HepG2 (cell line): ENCODE measurements at regions not wholly inside any gene's neighbourhood (a gene's known extent, or its start where the extent isn't known, plus 50 kb on each side); places are given as distances from the start of the nearest gene placed in this dataset.

Experiments used
- ARID3A ChIP-seq: IDR thresholded peaks from 2 replicates; pipeline ENCODE4 v1.6.1; 2012; ENCODE audit warnings: low read depth, low read length, improper control_type of control experiment
- ARNT2 ChIP-seq: sonication (generic); formaldehyde crosslinking; IDR thresholded peaks from 2 replicates; pipeline ENCODE4 v1.8.0; 2022; ENCODE audit warnings: mild to moderate bottlenecking, low read depth, missing genetic modification reagents, moderate library complexity
- FOSL1 ChIP-seq: sonication (generic); formaldehyde crosslinking; IDR thresholded peaks from 2 replicates; pipeline ENCODE4 v1.9.0; 2021; ENCODE audit warnings: missing genetic modification reagents, borderline replicate concordance
- GLI4 ChIP-seq: sonication (generic); formaldehyde crosslinking; IDR thresholded peaks from 2 replicates; pipeline ENCODE4 v1.5.1; 2020; ENCODE audit warnings: missing genetic modification reagents, mild to moderate bottlenecking, moderate library complexity, borderline replicate concordance
- KDM4B ChIP-seq: sonication (generic); formaldehyde crosslinking; IDR thresholded peaks from 2 replicates; pipeline ENCODE4 v1.4.0; 2020; ENCODE audit warnings: missing genetic modification reagents
- MEF2D ChIP-seq: sonication (generic); formaldehyde crosslinking; IDR thresholded peaks from 2 replicates; pipeline ENCODE4 v1.5.1; 2020; ENCODE audit warnings: mild to moderate bottlenecking, missing genetic modification reagents
- PRDM4 ChIP-seq: sonication (generic); formaldehyde crosslinking; IDR thresholded peaks from 2 replicates; pipeline ENCODE4 v1.9.0; 2021; ENCODE audit warnings: missing genetic modification reagents, borderline replicate concordance
- REL ChIP-seq: sonication (generic); formaldehyde crosslinking; conservative IDR thresholded peaks from 2 replicates; pipeline ENCODE4 v1.8.0; 2022; ENCODE audit warnings: mild to moderate bottlenecking, missing genetic modification reagents, moderate library complexity
- RELA ChIP-seq: sonication (generic); formaldehyde crosslinking; IDR thresholded peaks from 2 replicates; pipeline ENCODE4 v1.4.0; 2020; ENCODE audit warnings: missing genetic modification reagents
- RFX5 ChIP-seq: IDR thresholded peaks from 2 replicates; pipeline ENCODE4 v1.6.1; 2011; ENCODE audit warnings: low read depth, low read length, improper control_type of control experiment
- SP4 ChIP-seq: sonication (generic); formaldehyde crosslinking; IDR thresholded peaks from 2 replicates; pipeline ENCODE4 v1.8.1; 2023; ENCODE audit warnings: mild to moderate bottlenecking, missing genetic modification reagents
- TOPORS ChIP-seq: sonication (generic); formaldehyde crosslinking; IDR thresholded peaks from 2 replicates; pipeline ENCODE4 v1.8.0; 2023; ENCODE audit warnings: mild to moderate bottlenecking, missing genetic modification reagents
- WIZ ChIP-seq: sonication (generic); formaldehyde crosslinking; IDR thresholded peaks from 2 replicates; pipeline ENCODE4 v1.5.1; 2020; ENCODE audit warnings: mild to moderate bottlenecking, missing genetic modification reagents
- ZNF280B ChIP-seq: sonication (generic); formaldehyde crosslinking; IDR thresholded peaks from 2 replicates; pipeline ENCODE4 v1.5.0; 2020; ENCODE audit warnings: missing genetic modification reagents, mild to moderate bottlenecking, borderline replicate concordance
- ZNF331 ChIP-seq: sonication (generic); formaldehyde crosslinking; IDR thresholded peaks from 2 replicates; pipeline ENCODE4 v1.4.0; 2020; ENCODE audit warnings: missing genetic modification reagents
- ZNF362 ChIP-seq: sonication (generic); formaldehyde crosslinking; IDR thresholded peaks from 2 replicates; pipeline ENCODE4 v1.4.0; 2020; ENCODE audit warnings: missing genetic modification reagents, mild to moderate bottlenecking, borderline replicate concordance
- ZNF460 ChIP-seq: sonication (generic); formaldehyde crosslinking; IDR thresholded peaks from 2 replicates; pipeline ENCODE4 v1.5.1; 2020; ENCODE audit warnings: missing genetic modification reagents, mild to moderate bottlenecking, borderline replicate concordance
- ZNF614 ChIP-seq: IDR thresholded peaks from 2 replicates; pipeline ENCODE4 v1.6.1; 2018; ENCODE audit warnings: missing biosample characterization, missing genetic modification reagents, inconsistent platforms, borderline replicate concordance
- ZNF816 ChIP-seq: sonication (generic); formaldehyde crosslinking; IDR thresholded peaks from 2 replicates; pipeline ENCODE4 v1.8.0; 2022; ENCODE audit warnings: missing genetic modification reagents, mild to moderate bottlenecking, borderline replicate concordance

GRCh38 chr15:100715571-100716455 lies 113.4 kb downstream of the ASB7 start (continued):
- TF ChIP-seq ARID3A (peak; percentile 91), WIZ (CRISPR knock-in tag) (no peak), ZNF460 (CRISPR knock-in tag) (no peak), ZNF331 (CRISPR knock-in tag) (peak; percentile 90), TOPORS (CRISPR knock-in tag) (peak; percentile 44; the same call in 1 of the 2 replicates), KDM4B (CRISPR knock-in tag) (no peak), PRDM4 (CRISPR knock-in tag) (no peak), ZNF816 (CRISPR knock-in tag) (no peak), REL (CRISPR knock-in tag) (no peak), ZNF280B (no peak), RELA (no peak), FOSL1 (no peak; the same call in 1 of the 2 replicates), RFX5 (no peak), SP4 (CRISPR knock-in tag) (no peak), MEF2D (CRISPR knock-in tag) (peak; percentile 74; the same call in 1 of the 2 replicates), ZNF362 (CRISPR knock-in tag) (no peak), ARNT2 (CRISPR knock-in tag) (no peak), GLI4 (CRISPR knock-in tag) (no peak), ZNF614 (CRISPR knock-in tag) (no peak)
